Hepatocyte (in vitro differentiated cells): ENCODE measurements at regions not wholly inside any gene's neighbourhood (a gene's known extent, or its start where the extent isn't known, plus 50 kb on each side); places are given as distances from the start of the nearest gene placed in this dataset.

Source experiments
- EZH2 ChIP-seq: fragments of 200-600 bp; sonication (generic); IDR thresholded peaks from 2 replicates; pipeline ENCODE4 v1.6.1; 2016; ENCODE audit warnings: antibody characterized with exemption, mild to moderate bottlenecking, borderline replicate concordance
- EZH2phosphoT487 ChIP-seq: fragments of 200-600 bp; sonication (generic); IDR thresholded peaks from one replicate; pipeline ENCODE4 v1.6.1; 2018; ENCODE audit warnings: antibody characterized with exemption, mild to moderate bottlenecking, low read depth, moderate library complexity; ENCODE audit not compliant: unreplicated experiment, severe bottlenecking
- TF ChIP-seq, protein P1 (sequence below): fragments of 200-600 bp; sonication (generic); IDR thresholded peaks from 2 replicates; pipeline ENCODE4 v1.5.1; 2016; ENCODE audit warnings: antibody characterized with exemption, mild to moderate bottlenecking; ENCODE audit not compliant: poor library complexity

DNA sequence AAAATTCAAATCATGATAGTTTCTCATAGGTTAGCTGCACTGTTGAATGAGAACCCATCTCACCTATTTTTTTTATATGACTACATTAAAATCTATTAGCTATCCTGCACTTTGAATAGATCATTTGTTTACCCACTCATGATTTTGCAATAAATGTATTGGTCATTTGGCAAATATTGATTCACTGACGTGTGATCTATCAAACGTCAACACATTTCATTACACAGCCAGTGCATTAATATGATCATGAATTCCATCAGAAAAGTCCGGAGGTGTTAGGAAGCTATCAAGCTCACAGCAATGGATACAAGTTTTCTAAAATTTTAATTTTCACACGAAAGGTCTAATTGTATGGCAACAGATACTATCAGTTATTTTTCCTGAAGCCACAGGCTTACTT lies 128.2 kb upstream of the ID2 start:
- TF ChIP-seq, protein P1, sequence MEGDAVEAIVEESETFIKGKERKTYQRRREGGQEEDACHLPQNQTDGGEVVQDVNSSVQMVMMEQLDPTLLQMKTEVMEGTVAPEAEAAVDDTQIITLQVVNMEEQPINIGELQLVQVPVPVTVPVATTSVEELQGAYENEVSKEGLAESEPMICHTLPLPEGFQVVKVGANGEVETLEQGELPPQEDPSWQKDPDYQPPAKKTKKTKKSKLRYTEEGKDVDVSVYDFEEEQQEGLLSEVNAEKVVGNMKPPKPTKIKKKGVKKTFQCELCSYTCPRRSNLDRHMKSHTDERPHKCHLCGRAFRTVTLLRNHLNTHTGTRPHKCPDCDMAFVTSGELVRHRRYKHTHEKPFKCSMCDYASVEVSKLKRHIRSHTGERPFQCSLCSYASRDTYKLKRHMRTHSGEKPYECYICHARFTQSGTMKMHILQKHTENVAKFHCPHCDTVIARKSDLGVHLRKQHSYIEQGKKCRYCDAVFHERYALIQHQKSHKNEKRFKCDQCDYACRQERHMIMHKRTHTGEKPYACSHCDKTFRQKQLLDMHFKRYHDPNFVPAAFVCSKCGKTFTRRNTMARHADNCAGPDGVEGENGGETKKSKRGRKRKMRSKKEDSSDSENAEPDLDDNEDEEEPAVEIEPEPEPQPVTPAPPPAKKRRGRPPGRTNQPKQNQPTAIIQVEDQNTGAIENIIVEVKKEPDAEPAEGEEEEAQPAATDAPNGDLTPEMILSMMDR = no peak
- TF ChIP-seq EZH2 (no peak), EZH2phosphoT487 (no peak)
